ENCODE measurements at regions not wholly inside any gene's neighbourhood (a gene's known extent, or its start where the extent isn't known, plus 50 kb on each side); places are given as distances from the start of the nearest gene placed in this dataset.

GRCh38 chr18:61658431-61658830, 234.4 kb downstream of the RNF152 start:
- no peak overlapping the region for H3K27ac Mint-ChIP-seq
- no peak overlapping the region for H2BK120ac ChIP-seq (ENCODE audit: low read depth, low read length, poor library complexity, severe bottlenecking)
- H3K36me3 Mint-ChIP-seq (ENCODE audit: insufficient read depth in 1 of 3, low read depth in 3 of 3): peaks cover 6 to 27% (median 7%) of the 10 kb centered on the region in 3 experiments
- no peak overlapping the region for H3K23ac ChIP-seq (ENCODE audit: insufficient read length, low read depth, low read length)
- no CpG with 5 or more reads among the region's 2 CpGs for WGBS (ENCODE audit: extremely low coverage, insufficient read length, low lambda C conversion rate)
- no peaks in the 10 kb centered on the region; the same call in 1 of the 2 replicates for H3K27me3 Mint-ChIP-seq (ENCODE audit: low read depth)
- no peak overlapping the region for H3K4ac ChIP-seq (ENCODE audit: low read depth, low read length)
- peaks cover 33 to 43% of the 10 kb centered on the region in 2 experiments for H3K4me1 Mint-ChIP-seq
- H3K79me2 ChIP-seq (ENCODE audit: insufficient read depth, low read length): no peaks in the 10 kb centered on the region
- H3K4me3 Mint-ChIP-seq: no peak overlapping the region
- no peak overlapping the region for H3K4me2 ChIP-seq (ENCODE audit: insufficient read depth, insufficient read length, low read length)
- H3T11ph ChIP-seq (ENCODE audit: low read length): no peak overlapping the region
- H3K27ac ChIP-seq (ENCODE audit: insufficient read length, low read depth, low read length): no peak overlapping the region
- peaks cover 6% of the 10 kb centered on the region; the same call in 1 of the 2 replicates for H3K4me1 ChIP-seq (ENCODE audit: insufficient read depth, low read length)
- no peak for TF ChIP-seq CTCF (conservative IDR thresholded peaks at IDR 0.05)
- no peaks in the 10 kb centered on the region for H3K23me2 ChIP-seq (ENCODE audit: insufficient read length, low read depth, low read length, poor library complexity, severe bottlenecking)
- no peak overlapping the region for H3K18ac ChIP-seq (ENCODE audit: insufficient read length, low read depth, low read length)
- no peak overlapping the region for H2BK5ac ChIP-seq (ENCODE audit: insufficient read length, low read length)
- H2AK5ac ChIP-seq (ENCODE audit: insufficient read length, low read length): no peak overlapping the region
- no peak overlapping the region for H4K5ac ChIP-seq (ENCODE audit: insufficient read length, low read depth, low read length)
- no peak overlapping the region for H2AFZ ChIP-seq (ENCODE audit: low read length)
- no peak overlapping the region for H4K8ac ChIP-seq (replicated peaks; ENCODE audit: insufficient read length, low read depth, low read length)
- DNase-seq: no peak
- H3K9me3 Mint-ChIP-seq: peaks cover 14 to 19% of the 10 kb centered on the region in 2 experiments; a peak in 4 of 5 replicates
- H3K27me3 ChIP-seq (ENCODE audit: insufficient read depth, low read length): no peaks in the 10 kb centered on the region
- no peaks in the 10 kb centered on the region for H4K20me1 ChIP-seq (ENCODE audit: control insufficient read depth, insufficient read depth, insufficient read length)
- no peak overlapping the region for H3K56ac ChIP-seq (ENCODE audit: insufficient read length, low read depth, low read length)
- no peaks in the 10 kb centered on the region for H3K9me3 ChIP-seq (ENCODE audit: control insufficient read depth, low read depth, low read length)
- no peak overlapping the region for H2BK15ac ChIP-seq (ENCODE audit: low read depth, low read length)
- H2BK12ac ChIP-seq (ENCODE audit: insufficient read length, low read depth, low read length): no peak overlapping the region
- H3K79me1 ChIP-seq (ENCODE audit: insufficient read depth, low read depth, low read length, poor library complexity, severe bottlenecking): no peaks in the 10 kb centered on the region
- no peak overlapping the region for H2BK20ac ChIP-seq (ENCODE audit: low read depth, low read length, poor library complexity, severe bottlenecking)
- no peak overlapping the region for H3K14ac ChIP-seq (ENCODE audit: insufficient read depth, low read length)
- no peak overlapping the region for H4K91ac ChIP-seq (ENCODE audit: insufficient read length, low read depth, low read length)
- no peak overlapping the region for H3K9ac ChIP-seq (ENCODE audit: extremely low read depth, insufficient read length, low read length)
